Ammon's horn (tissue), 1 donor: ENCODE measurements at regions not wholly inside any gene's neighbourhood (a gene's known extent, or its start where the extent isn't known, plus 50 kb on each side); places are given as distances from the start of the nearest gene placed in this dataset.
"Not testable (repeated sequence)": the region's sequence is repeated elsewhere in the genome, so short reads cannot be mapped to it uniquely, and the experiment has no call there.

Experiments
- DNase-seq: peaks from one replicate; pipeline ENCODE4 v3.0.0-alpha.2; 2016; ENCODE audit warnings: low spot score

DNA sequence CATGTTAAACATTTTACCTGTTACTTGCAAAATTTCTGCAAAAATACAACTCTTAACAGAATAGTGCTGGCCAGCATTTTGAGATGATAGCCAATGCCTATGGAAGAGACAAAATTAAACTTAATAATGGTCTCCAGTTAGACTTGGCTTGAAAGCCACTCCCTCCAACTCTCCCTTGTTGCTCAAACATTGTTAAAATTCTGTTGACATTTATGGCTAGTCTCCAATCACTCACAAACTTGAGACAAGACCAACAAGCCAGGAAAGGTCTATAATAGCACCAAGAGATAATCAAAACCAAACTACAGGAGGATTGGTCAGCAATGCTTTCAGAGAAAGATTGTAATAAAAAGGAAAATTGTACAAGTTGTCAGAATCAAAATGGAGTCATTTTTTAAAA lies 770.7 kb upstream of the NXPH2 start:
- DNase-seq, result no peak

DNA sequence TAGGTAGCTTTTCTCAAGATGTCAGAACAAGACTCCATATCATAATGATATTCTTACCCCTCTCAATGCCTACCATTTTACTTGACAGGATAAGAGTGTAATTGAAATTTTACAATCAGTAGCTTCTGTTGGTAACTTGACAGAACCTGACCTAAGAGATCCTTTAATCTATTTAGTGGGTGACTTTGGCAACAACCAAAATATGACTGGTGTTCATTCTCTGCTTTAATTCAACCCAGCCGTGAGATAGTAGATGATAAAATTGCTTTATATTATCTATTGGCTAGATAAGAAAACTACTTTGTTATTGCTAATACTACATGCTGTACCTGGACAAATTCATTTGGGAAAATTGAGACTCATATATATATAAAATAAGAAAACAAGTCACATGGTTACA lies 770.2 kb upstream of the NXPH2 start:
- DNase-seq, result no peak

- no peak for DNase-seq
These were observed 764.1 kb upstream of the NXPH2 start for GRCh38 chr2:139544186-139544851.

DNA sequence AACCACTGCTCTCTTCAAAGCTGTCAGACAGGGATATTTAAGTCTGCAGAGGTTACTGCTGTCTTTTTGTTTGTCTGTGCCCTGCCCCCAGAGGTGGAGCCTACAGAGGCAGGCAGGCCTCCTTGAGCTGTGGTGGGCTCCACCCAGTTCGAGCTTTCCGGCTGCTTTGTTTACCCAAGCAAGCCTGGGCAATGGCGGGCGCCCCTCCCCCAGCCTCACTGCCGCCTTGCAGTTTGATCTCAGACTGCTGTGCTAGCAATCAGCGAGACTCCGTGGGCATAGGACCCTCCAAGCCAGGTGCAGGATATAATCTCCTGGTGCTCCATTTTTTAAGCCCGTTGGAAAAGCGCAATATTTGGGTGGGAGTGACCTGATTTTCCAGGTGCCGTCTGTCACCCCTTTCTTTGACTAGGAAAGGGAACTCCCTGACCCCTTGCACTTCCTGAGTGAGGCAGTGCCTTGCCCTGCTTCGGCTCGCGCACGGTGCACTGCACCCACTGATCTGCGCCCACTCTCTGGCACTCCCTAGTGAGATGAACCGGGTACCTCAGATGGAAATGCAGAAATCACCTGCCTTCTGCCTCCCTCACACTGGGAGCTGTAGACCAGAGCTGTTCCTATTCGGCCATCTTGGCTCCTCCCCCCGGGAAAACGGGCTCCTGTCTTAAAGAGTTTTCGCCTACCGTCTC lies 758.3 kb upstream of the NXPH2 start:
- not testable (repeated sequence) for DNase-seq

DNA sequence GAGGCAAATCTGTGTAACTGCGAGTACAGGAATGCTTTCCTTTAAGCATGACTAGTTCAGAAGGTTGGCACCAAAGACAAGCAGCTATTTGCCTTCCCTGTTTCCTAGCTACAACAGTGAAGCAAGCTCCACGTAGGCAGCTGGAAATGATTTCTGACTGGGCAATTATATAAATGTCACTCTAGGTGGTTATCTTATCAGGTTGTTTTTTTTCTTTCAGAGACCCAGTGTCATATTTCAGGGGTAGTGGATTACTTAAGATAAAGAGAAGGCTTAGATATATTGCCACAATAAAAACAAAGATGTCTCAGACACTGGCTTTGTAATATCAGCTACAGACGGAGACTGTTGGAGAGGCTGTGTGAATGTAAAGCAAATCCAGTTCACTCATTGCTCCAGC lies 748.9 kb upstream of the NXPH2 start:
- DNase-seq, result peak; percentile 31

GRCh38 chr2:139526781-139527180 lies 746.6 kb upstream of the NXPH2 start:
- DNase-seq, result no peak

- peak; percentile 18 for DNase-seq
These were observed 738.1 kb upstream of the NXPH2 start for GRCh38 chr2:139518321-139518720.

- DNase-seq, result no peak
These were observed 734.8 kb upstream of the NXPH2 start for GRCh38 chr2:139514951-139515350.

GRCh38 chr2:139495851-139496250 lies 715.7 kb upstream of the NXPH2 start:
- no peak for DNase-seq

DNA sequence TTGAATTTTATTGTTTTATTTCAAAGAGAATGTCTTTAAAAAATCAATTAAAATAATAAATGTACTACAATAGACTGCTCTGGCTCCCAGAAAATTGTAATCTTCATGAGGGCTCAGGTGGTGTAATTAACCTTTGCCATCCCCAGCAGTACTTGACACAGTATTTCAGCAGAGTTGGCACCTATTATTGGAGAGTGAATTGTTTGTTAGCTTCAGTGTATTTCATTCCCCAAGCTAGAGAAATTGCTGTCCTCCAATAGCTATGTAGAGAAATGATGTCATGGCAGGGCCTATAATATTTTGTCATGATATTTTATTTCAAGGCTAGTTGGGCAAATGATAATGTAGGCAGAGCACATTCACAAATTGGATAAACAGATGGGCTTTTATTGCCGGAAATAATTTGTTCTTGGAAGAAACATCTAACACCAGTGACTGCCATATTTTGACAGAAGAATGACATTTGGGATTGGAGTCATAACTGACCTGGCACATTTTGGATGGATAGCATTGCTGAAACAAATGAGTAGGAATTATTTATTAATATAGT lies 712.0 kb upstream of the NXPH2 start:
- no peak for DNase-seq

GRCh38 chr2:139480161-139480650 lies 700.0 kb upstream of the NXPH2 start:
- DNase-seq, result no peak

DNA sequence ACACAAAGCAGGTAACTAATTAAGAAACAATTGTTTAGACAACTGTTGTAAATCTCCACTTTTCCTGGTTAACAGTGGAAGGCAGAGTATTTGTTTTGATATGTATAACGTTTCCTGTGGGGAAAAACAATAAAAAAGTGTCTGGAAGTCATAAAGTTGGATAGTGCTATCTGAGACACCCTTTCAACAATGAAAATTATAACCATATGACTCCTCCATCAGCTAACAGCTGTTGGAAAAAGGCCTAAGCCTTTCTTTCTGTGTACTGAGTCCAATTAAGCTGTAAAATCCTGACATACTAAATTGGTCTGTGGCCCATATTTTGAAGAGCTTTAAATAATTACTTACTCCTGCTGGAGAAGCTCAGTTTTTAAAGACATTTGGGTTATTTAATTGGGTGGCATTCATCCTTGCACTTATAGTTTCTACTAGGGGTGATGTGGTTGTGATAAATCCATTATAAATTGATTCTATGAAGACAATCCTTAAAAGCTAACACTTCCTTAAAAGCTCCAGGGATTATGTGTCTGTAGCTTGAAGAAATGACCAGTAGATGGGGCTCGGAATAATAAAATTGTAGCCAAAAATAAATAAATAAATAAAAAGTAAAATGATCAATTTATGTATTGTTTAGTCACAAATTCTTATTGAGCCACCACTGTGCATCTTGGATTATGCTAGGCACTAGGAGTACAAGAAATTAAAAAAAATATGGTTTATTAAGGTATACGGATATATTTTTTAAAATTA lies 698.1 kb upstream of the NXPH2 start:
- no peak for DNase-seq

GRCh38 chr2:139477618-139478017 lies 697.4 kb upstream of the NXPH2 start:
- no peak for DNase-seq

- DNase-seq, result no peak
These were observed 689.8 kb upstream of the NXPH2 start for GRCh38 chr2:139469985-139470384.

DNA sequence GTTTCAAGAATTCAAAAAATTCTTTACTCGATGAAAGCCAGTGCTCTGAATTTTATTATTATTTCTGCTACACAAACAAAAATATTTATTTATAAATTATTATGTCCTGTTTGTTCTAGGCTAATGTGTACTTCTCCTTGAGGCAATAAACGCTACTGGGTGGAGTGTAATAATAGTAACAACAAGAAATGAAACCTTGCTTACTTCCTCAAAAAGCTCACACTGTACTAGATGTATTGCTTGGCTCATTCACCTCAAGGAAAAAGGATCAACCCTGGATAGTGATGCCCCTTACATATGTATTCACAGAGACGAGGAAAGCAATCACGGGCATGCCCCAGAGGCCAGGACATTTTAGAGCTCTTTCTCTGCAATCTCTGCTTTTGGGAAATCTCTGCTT lies 685.6 kb upstream of the NXPH2 start:
- no peak for DNase-seq

- no peak for DNase-seq
These were observed 677.7 kb upstream of the NXPH2 start for GRCh38 chr2:139457873-139458272.

GRCh38 chr2:139454251-139454650 lies 674.1 kb upstream of the NXPH2 start:
- DNase-seq, result no peak

- no peak for DNase-seq
These were observed 658.9 kb upstream of the NXPH2 start for GRCh38 chr2:139439100-139439499.

DNA sequence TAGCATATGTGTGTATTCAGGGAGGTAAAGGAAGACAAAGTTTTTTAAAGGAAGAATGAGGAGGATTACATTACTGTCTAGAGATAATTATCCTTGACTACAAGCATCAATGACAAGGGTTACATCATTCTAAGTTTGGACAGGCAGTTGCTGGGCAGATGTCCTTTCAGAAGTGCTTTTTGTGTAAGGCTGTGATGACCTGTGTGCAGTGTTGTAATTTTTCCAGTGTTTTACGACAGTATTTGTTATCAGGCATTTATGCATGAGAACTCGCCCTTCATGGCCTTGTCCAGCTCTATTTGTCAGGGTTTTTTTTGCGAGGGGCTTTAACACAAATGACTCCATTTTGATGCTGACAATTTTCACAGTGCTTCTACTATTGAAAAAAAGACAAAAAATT lies 658.3 kb upstream of the NXPH2 start:
- DNase-seq, result no peak

- no peak for DNase-seq
These were observed 647.0 kb upstream of the NXPH2 start for GRCh38 chr2:139427164-139427563.

DNA sequence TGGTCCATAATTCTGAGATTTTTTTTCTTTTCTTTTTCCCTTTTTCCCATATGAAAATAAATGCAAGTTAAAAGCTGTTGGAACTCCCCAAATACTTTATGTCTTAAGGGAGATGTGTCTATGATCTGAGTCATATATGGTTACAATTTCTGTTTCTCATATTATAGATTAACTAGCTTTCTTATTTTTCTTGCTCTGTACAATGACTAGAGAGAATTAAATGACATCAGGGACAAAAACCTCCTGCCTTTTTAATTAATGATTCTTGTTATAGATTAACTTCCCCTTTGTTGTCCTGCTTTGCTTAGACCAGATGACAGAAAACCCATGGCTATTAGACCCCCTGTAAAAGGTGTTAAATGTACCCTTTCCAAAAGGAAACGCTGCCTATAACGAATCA lies 643.9 kb upstream of the NXPH2 start:
- no peak for DNase-seq

DNA sequence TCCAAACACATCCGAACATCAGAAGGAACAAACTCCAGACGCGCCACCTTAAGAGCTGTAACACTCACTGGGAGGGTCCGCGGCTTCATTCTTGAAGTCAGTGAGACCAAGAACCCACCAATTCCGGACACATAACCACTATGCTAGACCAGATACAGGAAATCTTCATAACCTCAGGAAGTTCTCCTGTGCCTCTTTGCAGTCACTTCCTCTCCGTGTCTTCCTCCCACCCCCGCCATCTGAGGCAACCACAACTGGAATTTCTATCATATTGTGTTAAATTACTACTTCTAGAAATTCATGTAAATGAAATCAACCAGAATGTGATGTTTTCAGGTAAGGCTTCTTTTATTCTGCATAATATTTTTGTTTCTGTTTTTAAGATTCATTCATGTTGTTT lies 631.0 kb upstream of the NXPH2 start:
- no peak for DNase-seq

DNA sequence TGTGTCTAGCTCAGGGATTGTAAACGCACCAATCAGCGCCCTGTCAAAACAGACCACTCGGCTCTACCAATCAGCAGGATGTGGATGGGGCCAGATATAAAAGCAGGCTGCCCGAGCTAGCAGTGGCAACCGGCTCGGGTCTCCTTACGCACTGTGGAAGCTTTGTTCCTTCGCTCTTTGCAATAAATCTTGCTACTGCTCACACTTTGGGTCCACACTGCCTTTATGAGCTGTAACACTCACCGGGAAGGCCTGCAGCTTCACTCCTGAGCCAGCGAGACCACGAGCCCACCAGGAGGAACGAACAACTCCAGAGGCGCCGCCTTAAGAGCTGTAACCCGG lies 630.6 kb upstream of the NXPH2 start:
- not testable (repeated sequence) for DNase-seq
